SK-N-SH treated with all-trans-retinoic acid at 6 μM for 48 hours (cell line): ENCODE measurements at regions not wholly inside any gene's neighbourhood (a gene's known extent, or its start where the extent isn't known, plus 50 kb on each side); places are given as distances from the start of the nearest gene placed in this dataset.

Source experiments
- ATAC-seq: fragments of 200-7000 bp; cut with Tn5 transposase; 3 replicates; pipeline ENCODE4 v1.9.1; 2020; ENCODE audit warnings: mild to moderate bottlenecking, moderate library complexity
- ARNTL ChIP-seq: fragments of 450-650 bp; formaldehyde crosslinking; IDR thresholded peaks from 2 replicates; pipeline ENCODE4 v1.5.0; 2020; ENCODE audit warnings: low read depth, mild to moderate bottlenecking, moderate library complexity, borderline replicate concordance
- BACH2 ChIP-seq: fragments of 250-450 bp; sonication (Bioruptor Pico); IDR thresholded peaks from 2 replicates; pipeline ENCODE4 v1.9.0; 2021; ENCODE audit warnings: mild to moderate bottlenecking, borderline replicate concordance
- CREB5 ChIP-seq: fragments of 250-450 bp; sonication (Bioruptor Pico); IDR thresholded peaks from 2 replicates; pipeline ENCODE4 v1.5.1; 2020; ENCODE audit warnings: low read depth, mild to moderate bottlenecking, moderate library complexity
- CSDC2 ChIP-seq: fragments of 250-450 bp; sonication (Bioruptor Pico); IDR thresholded peaks from 2 replicates; pipeline ENCODE4 v1.5.0; 2020; ENCODE audit warnings: mild to moderate bottlenecking, moderate library complexity
- CSRNP3 ChIP-seq: fragments of 250-450 bp; sonication (Bioruptor Pico); IDR thresholded peaks from 2 replicates; pipeline ENCODE4 v1.5.1; 2021; ENCODE audit warnings: mild to moderate bottlenecking, moderate library complexity
- ESRRG ChIP-seq: fragments of 250-450 bp; sonication (Bioruptor Pico); IDR thresholded peaks from 2 replicates; pipeline ENCODE4 v1.6.1; 2021; ENCODE audit warnings: mild to moderate bottlenecking
- GLIS3 ChIP-seq: fragments of 250-450 bp; sonication (Bioruptor Pico); IDR thresholded peaks from 2 replicates; pipeline ENCODE4 v1.5.0; 2020; ENCODE audit warnings: mild to moderate bottlenecking, moderate library complexity
- ISL1 ChIP-seq: fragments of 250-450 bp; sonication (Bioruptor Pico); IDR thresholded peaks from 2 replicates; pipeline ENCODE4 v2.1.2; 2022; ENCODE audit warnings: mild to moderate bottlenecking, moderate library complexity
- PATZ1 ChIP-seq: fragments of 250-450 bp; sonication (Bioruptor Pico); IDR thresholded peaks from 2 replicates; pipeline ENCODE4 v1.8.0; 2020; ENCODE audit warnings: mild to moderate bottlenecking, moderate library complexity, borderline replicate concordance
- POU6F1 ChIP-seq: fragments of 250-450 bp; sonication (Bioruptor Pico); IDR thresholded peaks from 2 replicates; pipeline ENCODE4 v1.8.0; 2021; ENCODE audit warnings: low read depth, mild to moderate bottlenecking, moderate library complexity, borderline replicate concordance
- PPARA ChIP-seq: fragments of 250-450 bp; sonication (Bioruptor Pico); IDR thresholded peaks from 2 replicates; pipeline ENCODE4 v1.5.0; 2020; ENCODE audit warnings: mild to moderate bottlenecking, borderline replicate concordance
- RARB ChIP-seq: fragments of 250-450 bp; sonication (Bioruptor Pico); IDR thresholded peaks from 2 replicates; pipeline ENCODE4 v1.8.0; 2021; ENCODE audit warnings: mild to moderate bottlenecking, moderate library complexity
- SNAI2 ChIP-seq: fragments of 250-450 bp; sonication (Bioruptor Pico); IDR thresholded peaks from 2 replicates; pipeline ENCODE4 v1.5.0; 2020; ENCODE audit warnings: mild to moderate bottlenecking, moderate library complexity
- TCF4 ChIP-seq: fragments of 250-450 bp; sonication (Bioruptor Pico); IDR thresholded peaks from 2 replicates; pipeline ENCODE4 v1.8.0; 2021; ENCODE audit warnings: mild to moderate bottlenecking, moderate library complexity, borderline replicate concordance
- TOX ChIP-seq: fragments of 250-450 bp; sonication (Bioruptor Pico); IDR thresholded peaks from 2 replicates; pipeline ENCODE4 v1.8.0; 2021; ENCODE audit warnings: mild to moderate bottlenecking, moderate library complexity, borderline replicate concordance
- TSHZ2 ChIP-seq: fragments of 250-450 bp; sonication (Bioruptor Pico); IDR thresholded peaks from 2 replicates; pipeline ENCODE4 v1.5.0; 2020; ENCODE audit warnings: mild to moderate bottlenecking, moderate library complexity
- ZC3H10 ChIP-seq: fragments of 250-450 bp; sonication (Bioruptor Pico); IDR thresholded peaks from 2 replicates; pipeline ENCODE4 v1.5.1; 2021; ENCODE audit warnings: mild to moderate bottlenecking, moderate library complexity
- ZFP3 ChIP-seq: fragments of 250-450 bp; sonication (Bioruptor Pico); IDR thresholded peaks from 2 replicates; pipeline ENCODE4 v1.5.0; 2020; ENCODE audit warnings: mild to moderate bottlenecking, moderate library complexity
- ZNF70 ChIP-seq: fragments of 450-650 bp; formaldehyde crosslinking; IDR thresholded peaks from 2 replicates; pipeline ENCODE4 v1.5.0; 2020; ENCODE audit warnings: mild to moderate bottlenecking, moderate library complexity

GRCh38 chr18:71168557-71169145, 879.8 kb downstream of the SOCS6 start:
- no peak for ATAC-seq
- no peak for TF ChIP-seq PATZ1 (CRISPR knock-in tag)
- TF ChIP-seq RARB (CRISPR knock-in tag) = no peak
- TF ChIP-seq ISL1 (CRISPR knock-in tag) = no peak
- no peak for TF ChIP-seq ZNF70 (CRISPR knock-in tag)
- TF ChIP-seq PPARA = no peak
- no peak for TF ChIP-seq BACH2 (CRISPR knock-in tag)
- TF ChIP-seq TCF4 (CRISPR knock-in tag) = no peak
- no peak for TF ChIP-seq ARNTL
- no peak for TF ChIP-seq GLIS3 (CRISPR knock-in tag)
- TF ChIP-seq CREB5 (CRISPR knock-in tag) = no peak
- TF ChIP-seq ESRRG (CRISPR knock-in tag) = no peak
- TF ChIP-seq CSRNP3 = no peak
- TF ChIP-seq CSDC2 (CRISPR knock-in tag) = no peak

- TF ChIP-seq ARNTL (no peak), POU6F1 (no peak), CSDC2 (CRISPR knock-in tag) (no peak), TOX (CRISPR knock-in tag) (no peak), TSHZ2 (CRISPR knock-in tag) (no peak), PPARA (no peak), ZNF70 (CRISPR knock-in tag) (no peak), SNAI2 (CRISPR knock-in tag) (no peak), GLIS3 (CRISPR knock-in tag) (no peak), RARB (CRISPR knock-in tag) (no peak), BACH2 (CRISPR knock-in tag) (no peak)
Measured at GRCh38 chr18:71136487-71136886, 847.6 kb downstream of the SOCS6 start.

GRCh38 chr18:71134122-71134521, 845.3 kb downstream of the SOCS6 start:
- TF ChIP-seq POU6F1 (no peak), GLIS3 (CRISPR knock-in tag) (no peak), ARNTL (no peak), BACH2 (CRISPR knock-in tag) (no peak), ISL1 (CRISPR knock-in tag) (no peak), ZC3H10 (CRISPR knock-in tag) (no peak), PPARA (no peak), ZNF70 (CRISPR knock-in tag) (no peak), ZFP3 (CRISPR knock-in tag) (no peak), CREB5 (CRISPR knock-in tag) (no peak)
- ATAC-seq = no peak

More at GRCh38 chr18:71136487-71136886, 847.6 kb downstream of the SOCS6 start:
- no peak for ATAC-seq
